Panc1 (cell line): ENCODE measurements at regions not wholly inside any gene's neighbourhood (a gene's known extent, or its start where the extent isn't known, plus 50 kb on each side); places are given as distances from the start of the nearest gene placed in this dataset.
A peak's percentile ranks its signal among the peaks of the same experiment; 100 is the strongest.

Source experiments
- ATAC-seq: fragments of 200-7000 bp; cut with Tn5 transposase; 2 replicates; pipeline ENCODE4 v1.9.1; 2020; ENCODE audit warnings: mild to moderate bottlenecking, moderate library complexity
- BruUV-seq: library from RNA; stranded (reverse); fragments of 400-500 nt; replicated peaks from 2 replicates; lab custom pipeline; 2021; lab: Mats Ljungman, UMichigan
- CTCF ChIA-PET: fragments of 300-600 bp; sonication (Branson Sonifier 250); formaldehyde crosslinking; loops from one replicate; lab custom pipeline; 2022; ENCODE audit warnings: antibody characterized with exemption; lab: Charles Lee
- POLR2A ChIA-PET: fragments of 300-600 bp; sonication (Branson Sonifier 250); formaldehyde crosslinking; loops from one replicate; lab custom pipeline; 2022; ENCODE audit warnings: antibody characterized with exemption; lab: Charles Lee
- DNase-seq: peaks from one replicate; pipeline ENCODE4 v3.0.0-alpha.2; 2010; ENCODE audit warnings: low read depth, low spot score
- H3K27ac ChIP-seq: 2 replicates; pipeline ENCODE4 v1.5.1; 2011; ENCODE audit warnings: mild to moderate bottlenecking, low read length, inconsistent platforms
- H3K27me3 ChIP-seq: fragments of 200-500 bp; sonication (Bioruptor generic); 2 replicates; pipeline ENCODE4 v1.6.0; 2014; ENCODE audit warnings: low read length, inconsistent platforms; ENCODE audit not compliant: control insufficient read depth, insufficient read depth
- H3K36me3 ChIP-seq: fragments of 200-500 bp; sonication (Bioruptor generic); 2 replicates; pipeline ENCODE4 v1.5.1; 2014; ENCODE audit warnings: inconsistent platforms, mild to moderate bottlenecking, low read length, moderate library complexity; ENCODE audit not compliant: control insufficient read depth, insufficient read depth
- H3K4me1 ChIP-seq: 2 replicates; pipeline ENCODE4 v1.5.1; 2011; ENCODE audit warnings: inconsistent platforms, mild to moderate bottlenecking, low read length, moderate library complexity; ENCODE audit not compliant: control insufficient read depth, insufficient read depth
- H3K4me3 ChIP-seq, 2 experiments: 2 replicates each; pipeline ENCODE4 v1.5.1; 2011 to 2012; ENCODE audit warnings: low read depth in 2 of 2, low read length in 2 of 2, mild to moderate bottlenecking in 2 of 2, inconsistent platforms in 1 of 2, moderate library complexity in 1 of 2
- H3K9me3 ChIP-seq: fragments of 200-500 bp; sonication (Bioruptor generic); 2 replicates; pipeline ENCODE4 v1.5.1; 2014; ENCODE audit warnings: low read depth, mild to moderate bottlenecking, inconsistent platforms, low read length, moderate library complexity; ENCODE audit not compliant: control insufficient read depth, insufficient read depth
- CTCF ChIP-seq: fragments of 450-650 bp; IDR thresholded peaks from 2 replicates; pipeline ENCODE4 v1.5.1; 2017; ENCODE audit warnings: mild to moderate bottlenecking
- POLR2AphosphoS5 ChIP-seq: IDR thresholded peaks from 2 replicates; pipeline ENCODE4 v1.6.1; 2012; ENCODE audit warnings: mild to moderate bottlenecking, low read depth, low read length, moderate library complexity
- SIN3A ChIP-seq: IDR thresholded peaks from 2 replicates; pipeline ENCODE4 v1.6.1; 2012; ENCODE audit warnings: low read depth, mild to moderate bottlenecking, low read length, moderate library complexity, borderline replicate concordance; ENCODE audit not compliant: insufficient read depth
- TCF7L2 ChIP-seq: IDR thresholded peaks from 2 replicates; pipeline ENCODE4 v1.6.1; 2011; ENCODE audit warnings: mild to moderate bottlenecking, low read depth, low read length, inconsistent platforms
- in situ Hi-C: cut with HindIII; loops from 2 replicates; pipeline ENCODE4 v1.10.0; 2016; ENCODE audit warnings: low sequenced_read_pairs, low pct_unique_long_range_greater_than_20kb
- intact Hi-C: fragments of 100-400 bp; cut with micrococcal nuclease; formaldehyde crosslinking; loops from one replicate; pipeline ENCODE4 v1.10.0; 2022; ENCODE audit not compliant: unreplicated experiment
- TF ChIP-seq, protein P1 (sequence below), 2 experiments: IDR thresholded peaks; 2 replicates each; pipeline ENCODE4 v1.6.1; 2011 to 2012; ENCODE audit warnings: low read depth in 2 of 2, control low read depth in 1 of 2, low read length in 1 of 2, mild to moderate bottlenecking in 1 of 2, moderate library complexity in 1 of 2; ENCODE audit not compliant: insufficient read depth in 1 of 2

GRCh38 chr12:113680868-113681267 lies 209.2 kb upstream of the LHX5 start:
- BruUV-seq: no TSS peak
- ATAC-seq: no peak
- H3K27me3 ChIP-seq: peaks cover 6% of the 10 kb centered on the region
- intact Hi-C loops (no loop called here), in situ Hi-C loops (no loop called here)
- ChIA-PET POLR2A (no interaction called here), CTCF (no interaction called here)
- no peak overlapping the region for H3K4me3 ChIP-seq
- DNase-seq: no peak
- no peak for TF ChIP-seq SIN3A
- TF ChIP-seq, protein P1, sequence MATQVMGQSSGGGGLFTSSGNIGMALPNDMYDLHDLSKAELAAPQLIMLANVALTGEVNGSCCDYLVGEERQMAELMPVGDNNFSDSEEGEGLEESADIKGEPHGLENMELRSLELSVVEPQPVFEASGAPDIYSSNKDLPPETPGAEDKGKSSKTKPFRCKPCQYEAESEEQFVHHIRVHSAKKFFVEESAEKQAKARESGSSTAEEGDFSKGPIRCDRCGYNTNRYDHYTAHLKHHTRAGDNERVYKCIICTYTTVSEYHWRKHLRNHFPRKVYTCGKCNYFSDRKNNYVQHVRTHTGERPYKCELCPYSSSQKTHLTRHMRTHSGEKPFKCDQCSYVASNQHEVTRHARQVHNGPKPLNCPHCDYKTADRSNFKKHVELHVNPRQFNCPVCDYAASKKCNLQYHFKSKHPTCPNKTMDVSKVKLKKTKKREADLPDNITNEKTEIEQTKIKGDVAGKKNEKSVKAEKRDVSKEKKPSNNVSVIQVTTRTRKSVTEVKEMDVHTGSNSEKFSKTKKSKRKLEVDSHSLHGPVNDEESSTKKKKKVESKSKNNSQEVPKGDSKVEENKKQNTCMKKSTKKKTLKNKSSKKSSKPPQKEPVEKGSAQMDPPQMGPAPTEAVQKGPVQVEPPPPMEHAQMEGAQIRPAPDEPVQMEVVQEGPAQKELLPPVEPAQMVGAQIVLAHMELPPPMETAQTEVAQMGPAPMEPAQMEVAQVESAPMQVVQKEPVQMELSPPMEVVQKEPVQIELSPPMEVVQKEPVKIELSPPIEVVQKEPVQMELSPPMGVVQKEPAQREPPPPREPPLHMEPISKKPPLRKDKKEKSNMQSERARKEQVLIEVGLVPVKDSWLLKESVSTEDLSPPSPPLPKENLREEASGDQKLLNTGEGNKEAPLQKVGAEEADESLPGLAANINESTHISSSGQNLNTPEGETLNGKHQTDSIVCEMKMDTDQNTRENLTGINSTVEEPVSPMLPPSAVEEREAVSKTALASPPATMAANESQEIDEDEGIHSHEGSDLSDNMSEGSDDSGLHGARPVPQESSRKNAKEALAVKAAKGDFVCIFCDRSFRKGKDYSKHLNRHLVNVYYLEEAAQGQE (IDR thresholded peaks at IDR 0.05; ENCODE audit: insufficient read depth in 1 of 2, low read depth in 2 of 2, low read length in 1 of 2): no peak
- TF ChIP-seq CTCF: no peak
- TF ChIP-seq POLR2AphosphoS5: no peak
- no peak for TF ChIP-seq TCF7L2
- no peaks in the 10 kb centered on the region for H3K9me3 ChIP-seq
- no peaks in the 10 kb centered on the region for H3K36me3 ChIP-seq
- no peaks in the 10 kb centered on the region for H3K4me1 ChIP-seq
- no peak overlapping the region for H3K27ac ChIP-seq

DNA sequence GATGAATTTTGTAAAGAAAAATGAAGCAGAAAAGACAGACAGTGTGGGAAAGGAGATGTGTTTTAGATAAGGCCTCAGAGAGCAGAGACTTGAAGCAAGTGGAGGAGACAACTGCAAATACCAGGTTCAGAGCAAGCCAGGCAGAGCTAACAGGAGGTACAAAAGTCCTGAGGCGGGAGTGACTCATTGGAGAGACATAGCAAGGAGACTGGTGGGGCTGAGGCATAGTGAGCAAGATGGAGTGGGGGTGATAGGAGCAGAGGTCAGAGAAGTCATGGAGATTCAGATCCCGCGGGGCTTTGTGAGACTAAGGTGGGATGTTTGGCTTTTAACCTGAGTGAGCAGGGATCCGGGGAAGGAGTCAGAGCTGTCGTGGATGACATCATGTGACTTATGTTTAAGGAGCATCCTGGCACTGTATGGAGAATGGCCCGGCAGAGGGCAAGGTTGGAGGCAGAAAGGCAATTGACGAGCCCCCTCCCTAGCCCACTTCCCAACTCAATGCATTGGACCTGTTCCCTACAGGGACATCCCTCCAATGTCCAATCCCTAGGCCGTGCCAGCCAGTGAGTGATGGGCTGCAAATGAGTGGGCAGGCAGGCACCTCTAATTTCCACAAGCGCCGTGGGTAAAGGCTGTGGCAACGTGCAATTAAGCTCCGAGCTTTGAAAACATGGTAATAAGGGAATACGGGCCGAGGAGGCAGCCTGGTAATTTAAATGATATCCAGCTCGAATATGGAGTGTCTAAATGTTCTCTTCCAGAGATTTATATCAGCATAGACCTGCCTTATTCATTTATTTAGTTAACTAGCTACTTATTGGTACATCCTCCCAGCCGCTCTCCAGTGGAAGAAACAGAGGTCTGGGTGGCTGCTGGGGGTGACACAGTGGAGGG lies 206.8 kb upstream of the LHX5 start:
- in situ Hi-C loops: no loop called here
- no peaks in the 10 kb centered on the region for H3K4me1 ChIP-seq
- DNase-seq (no peak), ATAC-seq (0 out of 2 replicates have a peak, but pooled peaks have one; percentile 30)
- intact Hi-C loops: no loop called here
- H3K36me3 ChIP-seq: no peaks in the 10 kb centered on the region
- H3K4me3 ChIP-seq: no peak overlapping the region
- ChIA-PET CTCF (no interaction called here), POLR2A (no interaction called here)
- no peak overlapping the region for H3K27ac ChIP-seq
- H3K9me3 ChIP-seq: no peaks in the 10 kb centered on the region
- peaks cover 10% of the 10 kb centered on the region for H3K27me3 ChIP-seq
- no TSS peak for BruUV-seq
- TF ChIP-seq CTCF (no peak), POLR2AphosphoS5 (no peak), TCF7L2 (no peak), SIN3A (no peak)
- TF ChIP-seq, protein P1 (IDR thresholded peaks at IDR 0.05; ENCODE audit: insufficient read depth in 1 of 2, low read depth in 2 of 2, low read length in 1 of 2): no peak
